ENCODE measurements at regions not wholly inside any gene's neighbourhood (a gene's known extent, or its start where the extent isn't known, plus 50 kb on each side); places are given as distances from the start of the nearest gene placed in this dataset.

DNA sequence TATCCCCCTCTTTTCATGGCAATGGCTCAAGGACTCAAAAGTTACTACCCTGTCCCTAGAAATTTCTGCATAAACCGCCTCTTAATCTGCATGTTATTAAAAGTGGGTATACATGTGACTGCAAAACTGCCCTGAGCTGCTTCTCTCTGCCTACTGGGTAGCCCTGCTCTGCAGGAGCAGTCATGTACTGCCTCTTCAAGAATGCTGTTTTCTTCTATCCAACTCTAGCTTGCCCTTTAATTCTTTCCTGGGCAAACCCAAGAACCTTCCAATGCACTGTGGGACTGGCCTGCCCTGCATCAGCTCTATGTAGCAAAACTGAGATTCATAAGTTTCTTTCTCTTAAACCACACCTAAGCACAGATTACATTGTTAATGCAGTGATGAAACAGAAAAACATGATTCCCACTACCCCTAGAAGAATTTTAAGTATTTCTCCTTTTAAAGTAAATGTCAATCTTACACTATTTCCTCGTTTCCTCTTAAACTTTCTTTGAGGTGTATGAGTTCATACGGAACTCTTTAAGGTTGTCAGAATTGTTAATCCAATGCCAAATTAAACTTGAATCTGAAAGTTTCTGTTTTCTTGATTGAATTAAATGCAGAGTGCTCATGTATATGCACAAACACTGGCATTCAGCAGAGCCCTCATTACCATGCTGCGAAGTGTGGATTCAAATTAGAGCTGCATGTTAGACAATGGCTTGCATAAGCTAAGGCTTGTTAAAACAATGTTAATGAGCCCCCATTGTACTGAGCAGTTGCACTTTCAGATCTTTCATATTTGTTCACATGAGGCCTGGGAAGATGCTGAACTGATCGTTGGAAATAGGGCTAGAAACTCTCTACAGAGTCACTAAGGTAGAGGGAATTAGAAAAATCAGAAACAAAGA is 669.9 kb upstream of the PCDH20 start:
- TF ChIP-seq, protein P1, sequence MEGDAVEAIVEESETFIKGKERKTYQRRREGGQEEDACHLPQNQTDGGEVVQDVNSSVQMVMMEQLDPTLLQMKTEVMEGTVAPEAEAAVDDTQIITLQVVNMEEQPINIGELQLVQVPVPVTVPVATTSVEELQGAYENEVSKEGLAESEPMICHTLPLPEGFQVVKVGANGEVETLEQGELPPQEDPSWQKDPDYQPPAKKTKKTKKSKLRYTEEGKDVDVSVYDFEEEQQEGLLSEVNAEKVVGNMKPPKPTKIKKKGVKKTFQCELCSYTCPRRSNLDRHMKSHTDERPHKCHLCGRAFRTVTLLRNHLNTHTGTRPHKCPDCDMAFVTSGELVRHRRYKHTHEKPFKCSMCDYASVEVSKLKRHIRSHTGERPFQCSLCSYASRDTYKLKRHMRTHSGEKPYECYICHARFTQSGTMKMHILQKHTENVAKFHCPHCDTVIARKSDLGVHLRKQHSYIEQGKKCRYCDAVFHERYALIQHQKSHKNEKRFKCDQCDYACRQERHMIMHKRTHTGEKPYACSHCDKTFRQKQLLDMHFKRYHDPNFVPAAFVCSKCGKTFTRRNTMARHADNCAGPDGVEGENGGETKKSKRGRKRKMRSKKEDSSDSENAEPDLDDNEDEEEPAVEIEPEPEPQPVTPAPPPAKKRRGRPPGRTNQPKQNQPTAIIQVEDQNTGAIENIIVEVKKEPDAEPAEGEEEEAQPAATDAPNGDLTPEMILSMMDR (IDR thresholded peaks at IDR 0.05 in 4 of 5, conservative IDR thresholded peaks at IDR 0.05 in 1 of 5): no peak
- TF ChIP-seq POLR2A (IDR thresholded peaks at IDR 0.05): no peak

All from gastrocnemius medialis (tissue), 4 donors.